Esophagus muscularis mucosa (tissue), 3 donors: ENCODE measurements at regions not wholly inside any gene's neighbourhood (a gene's known extent, or its start where the extent isn't known, plus 50 kb on each side); places are given as distances from the start of the nearest gene placed in this dataset.

Experiments used
- POLR2A ChIP-seq: fragments of 450-650 bp; IDR thresholded peaks from one replicate; pipeline ENCODE4 v1.6.1; 2017; ENCODE audit warnings: antibody characterized with exemption, moderate library complexity, mild to moderate bottlenecking, low read depth
- POLR2AphosphoS5 ChIP-seq, 2 donors: sonication (generic); formaldehyde crosslinking; IDR thresholded peaks; one replicate each; pipeline ENCODE4 v1.6.1; 2017; ENCODE audit warnings: antibody characterized with exemption in 2 of 2
- TF ChIP-seq, protein P1 (sequence below), 3 experiments: fragments of 200-600 bp in 2 of 3; fragments of 450-650 bp in 1 of 3; sonication (generic) in 2 of 3; IDR thresholded peaks; one replicate each; pipeline ENCODE4 v1.5.1; 2017 to 2019; ENCODE audit warnings: antibody characterized with exemption in 3 of 3, mild to moderate bottlenecking in 2 of 3, moderate library complexity in 1 of 3

- TF ChIP-seq, protein P1, sequence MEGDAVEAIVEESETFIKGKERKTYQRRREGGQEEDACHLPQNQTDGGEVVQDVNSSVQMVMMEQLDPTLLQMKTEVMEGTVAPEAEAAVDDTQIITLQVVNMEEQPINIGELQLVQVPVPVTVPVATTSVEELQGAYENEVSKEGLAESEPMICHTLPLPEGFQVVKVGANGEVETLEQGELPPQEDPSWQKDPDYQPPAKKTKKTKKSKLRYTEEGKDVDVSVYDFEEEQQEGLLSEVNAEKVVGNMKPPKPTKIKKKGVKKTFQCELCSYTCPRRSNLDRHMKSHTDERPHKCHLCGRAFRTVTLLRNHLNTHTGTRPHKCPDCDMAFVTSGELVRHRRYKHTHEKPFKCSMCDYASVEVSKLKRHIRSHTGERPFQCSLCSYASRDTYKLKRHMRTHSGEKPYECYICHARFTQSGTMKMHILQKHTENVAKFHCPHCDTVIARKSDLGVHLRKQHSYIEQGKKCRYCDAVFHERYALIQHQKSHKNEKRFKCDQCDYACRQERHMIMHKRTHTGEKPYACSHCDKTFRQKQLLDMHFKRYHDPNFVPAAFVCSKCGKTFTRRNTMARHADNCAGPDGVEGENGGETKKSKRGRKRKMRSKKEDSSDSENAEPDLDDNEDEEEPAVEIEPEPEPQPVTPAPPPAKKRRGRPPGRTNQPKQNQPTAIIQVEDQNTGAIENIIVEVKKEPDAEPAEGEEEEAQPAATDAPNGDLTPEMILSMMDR (IDR thresholded peaks at IDR 0.05) = no peak
- TF ChIP-seq POLR2A = no peak
- no peak for TF ChIP-seq POLR2AphosphoS5 (IDR thresholded peaks at IDR 0.05)
These were observed 56.2 kb upstream of the RMDN2 start for GRCh38 chr2:37868866-37869265.
